ENCODE measurements at regions not wholly inside any gene's neighbourhood (a gene's known extent, or its start where the extent isn't known, plus 50 kb on each side); places are given as distances from the start of the nearest gene placed in this dataset.

DNA sequence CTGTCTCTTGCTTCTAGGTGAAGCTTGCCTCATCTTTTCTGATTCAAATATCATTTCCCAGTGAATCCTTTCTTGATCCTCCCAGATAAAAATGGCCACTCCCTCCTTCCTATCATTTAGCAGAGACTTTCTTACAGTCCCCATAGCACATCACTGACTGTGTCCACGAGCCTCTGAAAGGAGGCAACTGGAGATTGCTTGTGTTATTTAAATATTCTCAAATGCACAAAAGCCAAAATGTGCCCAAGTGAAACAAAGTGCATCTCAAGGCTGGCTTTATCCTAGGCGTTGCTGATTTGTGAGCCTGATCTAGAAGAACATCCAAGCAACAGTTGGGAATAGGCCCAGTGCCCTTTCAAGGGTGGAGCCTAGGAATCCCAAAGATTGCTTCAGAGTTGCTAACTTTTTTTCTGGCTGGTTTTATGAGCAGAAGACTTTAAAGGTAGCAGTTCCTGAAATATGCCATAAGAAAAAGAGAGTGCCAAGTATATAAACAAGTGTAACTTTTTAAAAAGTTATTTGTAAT lies 393.6 kb downstream of the CD83 start:
- H4K20me1 ChIP-seq (ENCODE audit: control insufficient read depth, insufficient read depth, low read depth, low read length) = no peaks in the 10 kb centered on the region
- H3K9me2 ChIP-seq (replicated peaks; ENCODE audit: control insufficient read depth, low read length) = no peaks in the 10 kb centered on the region
- H3K4me3 ChIP-seq (ENCODE audit: low read length) = no peak overlapping the region
- H3K4me1 ChIP-seq (ENCODE audit: control insufficient read depth, low read length) = no peaks in the 10 kb centered on the region
- no peak for TF ChIP-seq EZH2phosphoT487 (IDR thresholded peaks at IDR 0.05; ENCODE audit: borderline replicate concordance, low read length)
- TF ChIP-seq, protein P1, sequence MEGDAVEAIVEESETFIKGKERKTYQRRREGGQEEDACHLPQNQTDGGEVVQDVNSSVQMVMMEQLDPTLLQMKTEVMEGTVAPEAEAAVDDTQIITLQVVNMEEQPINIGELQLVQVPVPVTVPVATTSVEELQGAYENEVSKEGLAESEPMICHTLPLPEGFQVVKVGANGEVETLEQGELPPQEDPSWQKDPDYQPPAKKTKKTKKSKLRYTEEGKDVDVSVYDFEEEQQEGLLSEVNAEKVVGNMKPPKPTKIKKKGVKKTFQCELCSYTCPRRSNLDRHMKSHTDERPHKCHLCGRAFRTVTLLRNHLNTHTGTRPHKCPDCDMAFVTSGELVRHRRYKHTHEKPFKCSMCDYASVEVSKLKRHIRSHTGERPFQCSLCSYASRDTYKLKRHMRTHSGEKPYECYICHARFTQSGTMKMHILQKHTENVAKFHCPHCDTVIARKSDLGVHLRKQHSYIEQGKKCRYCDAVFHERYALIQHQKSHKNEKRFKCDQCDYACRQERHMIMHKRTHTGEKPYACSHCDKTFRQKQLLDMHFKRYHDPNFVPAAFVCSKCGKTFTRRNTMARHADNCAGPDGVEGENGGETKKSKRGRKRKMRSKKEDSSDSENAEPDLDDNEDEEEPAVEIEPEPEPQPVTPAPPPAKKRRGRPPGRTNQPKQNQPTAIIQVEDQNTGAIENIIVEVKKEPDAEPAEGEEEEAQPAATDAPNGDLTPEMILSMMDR (IDR thresholded peaks at IDR 0.05; ENCODE audit: low read depth, low read length, poor library complexity, severe bottlenecking) = no peak
- H3K36me3 ChIP-seq (ENCODE audit: control insufficient read depth, low read length) = no peaks in the 10 kb centered on the region
- H3K27me3 ChIP-seq (ENCODE audit: control insufficient read depth, low read length) = 0 out of 2 replicates have a peak, but pooled peaks cover 4% of the 10 kb centered on the region
- H3K4me2 ChIP-seq (ENCODE audit: low read length) = no peak overlapping the region
- H3K9me3 ChIP-seq (ENCODE audit: control insufficient read depth, insufficient read depth, low read length) = no peaks in the 10 kb centered on the region
- H3F3A ChIP-seq (ENCODE audit: control insufficient read depth, insufficient read depth) = no peaks in the 10 kb centered on the region
- H3K27ac ChIP-seq (ENCODE audit: low read depth, low read length) = no peak overlapping the region
- no peaks in the 10 kb centered on the region for H3K79me2 ChIP-seq (ENCODE audit: control insufficient read depth, low read length)

DNA sequence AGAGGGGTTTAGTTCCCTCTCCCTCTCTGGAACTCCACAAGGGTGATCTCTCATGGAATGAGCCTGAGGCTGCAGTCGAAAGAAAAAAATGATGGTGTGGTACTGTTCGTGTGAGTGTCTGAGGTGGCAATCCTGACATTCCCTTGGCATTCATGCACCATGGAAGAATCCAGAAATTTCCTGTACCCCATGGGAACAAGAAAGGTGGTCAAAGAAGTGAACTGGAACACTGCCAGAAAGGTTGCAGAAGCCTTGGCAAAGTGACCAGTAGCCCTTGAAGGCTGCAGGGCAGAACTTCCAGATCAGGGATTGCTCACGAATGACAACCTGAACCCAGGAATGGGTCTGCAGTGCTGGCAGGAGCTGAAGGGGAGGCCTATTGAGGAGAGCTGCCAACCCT lies 394.7 kb downstream of the CD83 start:
- Histone ChIP-seq H3K4me1 (ENCODE audit: control insufficient read depth, low read length) (no peaks in the 10 kb centered on the region), H3K27me3 (ENCODE audit: control insufficient read depth, low read length) (0 out of 2 replicates have a peak, but pooled peaks cover 4% of the 10 kb centered on the region), H3K4me3 (ENCODE audit: low read length) (no peak overlapping the region), H3K9me3 (ENCODE audit: control insufficient read depth, insufficient read depth, low read length) (no peaks in the 10 kb centered on the region), H3K9me2 (replicated peaks; ENCODE audit: control insufficient read depth, low read length) (no peaks in the 10 kb centered on the region), H3K27ac (ENCODE audit: low read depth, low read length) (no peak overlapping the region), H3K79me2 (ENCODE audit: control insufficient read depth, low read length) (no peaks in the 10 kb centered on the region), H3K36me3 (ENCODE audit: control insufficient read depth, low read length) (no peaks in the 10 kb centered on the region), H3F3A (ENCODE audit: control insufficient read depth, insufficient read depth) (no peaks in the 10 kb centered on the region), H3K4me2 (ENCODE audit: low read length) (no peak overlapping the region), H4K20me1 (ENCODE audit: control insufficient read depth, insufficient read depth, low read depth, low read length) (no peaks in the 10 kb centered on the region)
- no peak for TF ChIP-seq EZH2phosphoT487 (IDR thresholded peaks at IDR 0.05; ENCODE audit: borderline replicate concordance, low read length)
- TF ChIP-seq, protein P1 (IDR thresholded peaks at IDR 0.05; ENCODE audit: low read depth, low read length, poor library complexity, severe bottlenecking) = no peak

DNA sequence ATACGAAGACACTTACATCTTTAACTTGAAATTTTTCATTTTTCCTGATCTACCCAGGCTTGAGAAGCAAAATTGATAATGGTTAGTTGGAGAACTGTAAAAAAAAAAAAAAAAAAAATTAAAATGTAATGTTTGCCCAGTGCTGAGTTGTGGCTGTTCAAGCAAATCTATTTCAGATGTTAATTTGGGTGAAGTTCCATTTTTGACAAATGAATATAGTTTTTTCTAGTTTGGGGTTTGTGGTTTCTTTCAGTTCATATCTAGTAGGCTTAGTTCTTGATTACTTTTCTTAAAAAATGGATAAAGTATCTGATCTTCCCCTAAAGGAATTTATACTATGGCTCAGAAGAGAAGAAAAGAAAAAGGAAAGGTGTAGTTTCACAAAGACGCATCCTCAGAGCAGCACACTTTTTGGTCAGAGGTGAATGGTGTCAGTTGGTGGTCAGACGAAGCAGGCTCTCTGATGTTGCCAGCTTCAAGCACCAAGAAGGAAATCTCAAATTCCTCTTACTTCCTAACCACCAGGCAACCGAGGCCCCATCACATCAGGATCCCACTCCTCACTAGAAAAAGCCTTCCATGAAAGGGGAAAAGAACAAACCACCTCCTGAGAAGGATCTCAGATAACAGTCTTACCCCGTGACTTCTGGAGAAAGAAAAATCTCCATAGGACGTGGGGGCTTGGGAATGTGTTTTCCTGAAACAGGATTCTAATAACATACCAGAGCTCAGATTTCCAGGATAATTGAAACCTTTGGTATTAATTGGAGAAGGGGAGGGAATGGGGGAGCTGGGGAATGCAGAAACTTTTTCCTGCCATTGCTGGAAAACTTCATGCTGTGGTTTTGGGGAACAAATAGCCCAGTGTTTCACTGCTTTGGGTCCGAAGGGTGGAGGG lies 396.2 kb downstream of the CD83 start:
- no peak overlapping the region for H3K27ac ChIP-seq (ENCODE audit: low read depth, low read length)
- H3K79me2 ChIP-seq (ENCODE audit: control insufficient read depth, low read length) = no peaks in the 10 kb centered on the region
- no peaks in the 10 kb centered on the region for H3K4me1 ChIP-seq (ENCODE audit: control insufficient read depth, low read length)
- H3F3A ChIP-seq (ENCODE audit: control insufficient read depth, insufficient read depth) = no peaks in the 10 kb centered on the region
- no peak overlapping the region for H3K4me3 ChIP-seq (ENCODE audit: low read length)
- 0 out of 2 replicates have a peak, but pooled peaks cover 4% of the 10 kb centered on the region for H3K27me3 ChIP-seq (ENCODE audit: control insufficient read depth, low read length)
- no peaks in the 10 kb centered on the region for H3K9me3 ChIP-seq (ENCODE audit: control insufficient read depth, insufficient read depth, low read length)
- TF ChIP-seq EZH2phosphoT487 (IDR thresholded peaks at IDR 0.05; ENCODE audit: borderline replicate concordance, low read length) = no peak
- TF ChIP-seq, protein P1 (IDR thresholded peaks at IDR 0.05; ENCODE audit: low read depth, low read length, poor library complexity, severe bottlenecking) = no peak
- no peaks in the 10 kb centered on the region for H4K20me1 ChIP-seq (ENCODE audit: control insufficient read depth, insufficient read depth, low read depth, low read length)
- no peak overlapping the region for H3K4me2 ChIP-seq (ENCODE audit: low read length)
- H3K36me3 ChIP-seq (ENCODE audit: control insufficient read depth, low read length) = no peaks in the 10 kb centered on the region
- no peaks in the 10 kb centered on the region for H3K9me2 ChIP-seq (replicated peaks; ENCODE audit: control insufficient read depth, low read length)
